GM12892 (cell line): ENCODE measurements at regions not wholly inside any gene's neighbourhood (a gene's known extent, or its start where the extent isn't known, plus 50 kb on each side); places are given as distances from the start of the nearest gene placed in this dataset.
"Not testable (repeated sequence)": the region's sequence is repeated elsewhere in the genome, so short reads cannot be mapped to it uniquely, and the experiment has no call there.

Experiments used
- DNase-seq: peaks from one replicate; pipeline ENCODE4 v3.0.0; 2011; ENCODE audit not compliant: insufficient read length
- FAIRE-seq: peaks from 2 replicates; lab custom pipeline; 2011; peaks lifted over from hg19 to GRCh38; lab: Jason Lieb, UNC
- POLR2A ChIP-seq: IDR thresholded peaks from 2 replicates; pipeline ENCODE4 v1.6.1; 2011; ENCODE audit warnings: low read depth, low read length, control low read depth
- POLR2AphosphoS5 ChIP-seq: IDR thresholded peaks from 2 replicates; pipeline ENCODE4 v1.6.1; 2011; ENCODE audit warnings: low read depth, low read length, control low read depth
- TAF1 ChIP-seq: IDR thresholded peaks from 2 replicates; pipeline ENCODE4 v1.6.1; 2011; ENCODE audit warnings: low read depth, mild to moderate bottlenecking, control low read depth, low read length, borderline replicate concordance

- DNase-seq (no peak), FAIRE-seq (no peak)
- no peak for TF ChIP-seq POLR2A
- no peak for TF ChIP-seq POLR2AphosphoS5
- no peak for TF ChIP-seq TAF1
Measured at GRCh38 chr7:131626643-131627042, 70.2 kb upstream of the PODXL start.

GRCh38 chr7:131625817-131626372 lies 69.5 kb upstream of the PODXL start:
- DNase-seq (no peak), FAIRE-seq (no peak)

GRCh38 chr7:131625345-131625744 lies 68.9 kb upstream of the PODXL start:
- FAIRE-seq, DNase-seq: not testable (repeated sequence)

More at GRCh38 chr7:131625817-131626372, 69.5 kb upstream of the PODXL start:
- TF ChIP-seq POLR2A, result no peak
- TF ChIP-seq TAF1, result no peak
- no peak for TF ChIP-seq POLR2AphosphoS5

GRCh38 chr7:131624536-131624935 lies 68.1 kb upstream of the PODXL start:
- no peak for DNase-seq
- no peak for FAIRE-seq
- TF ChIP-seq TAF1 (no peak), POLR2A (no peak), POLR2AphosphoS5 (no peak)

GRCh38 chr7:131623154-131623553 lies 66.7 kb upstream of the PODXL start:
- no peak for TF ChIP-seq POLR2AphosphoS5
- TF ChIP-seq POLR2A, result no peak
- TF ChIP-seq TAF1, result no peak
- FAIRE-seq, result no peak

DNA sequence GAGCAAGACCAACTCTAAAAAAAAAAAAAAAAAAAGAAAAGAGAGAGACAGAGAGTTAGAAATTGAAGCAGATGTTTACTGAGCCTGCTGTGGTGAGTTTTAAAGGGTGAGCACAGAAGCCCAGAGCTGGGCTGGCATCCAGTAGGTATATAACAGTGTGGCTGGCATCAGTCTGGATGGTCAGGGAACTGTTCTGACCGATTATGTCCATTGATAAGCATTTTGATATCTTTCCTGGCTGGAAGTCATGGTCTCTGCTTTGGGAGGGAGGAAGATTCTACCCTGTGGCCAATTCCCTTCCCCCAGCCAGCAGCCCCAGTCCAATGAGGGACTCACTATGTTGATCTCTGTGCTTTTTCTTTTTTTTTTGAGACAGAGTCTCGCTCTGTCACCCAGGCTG lies 65.2 kb upstream of the PODXL start:
- DNase-seq (no peak), FAIRE-seq (no peak)
- TF ChIP-seq POLR2AphosphoS5 (no peak), POLR2A (no peak), TAF1 (no peak)

More at GRCh38 chr7:131623154-131623553, 66.7 kb upstream of the PODXL start:
- no peak for DNase-seq

DNA sequence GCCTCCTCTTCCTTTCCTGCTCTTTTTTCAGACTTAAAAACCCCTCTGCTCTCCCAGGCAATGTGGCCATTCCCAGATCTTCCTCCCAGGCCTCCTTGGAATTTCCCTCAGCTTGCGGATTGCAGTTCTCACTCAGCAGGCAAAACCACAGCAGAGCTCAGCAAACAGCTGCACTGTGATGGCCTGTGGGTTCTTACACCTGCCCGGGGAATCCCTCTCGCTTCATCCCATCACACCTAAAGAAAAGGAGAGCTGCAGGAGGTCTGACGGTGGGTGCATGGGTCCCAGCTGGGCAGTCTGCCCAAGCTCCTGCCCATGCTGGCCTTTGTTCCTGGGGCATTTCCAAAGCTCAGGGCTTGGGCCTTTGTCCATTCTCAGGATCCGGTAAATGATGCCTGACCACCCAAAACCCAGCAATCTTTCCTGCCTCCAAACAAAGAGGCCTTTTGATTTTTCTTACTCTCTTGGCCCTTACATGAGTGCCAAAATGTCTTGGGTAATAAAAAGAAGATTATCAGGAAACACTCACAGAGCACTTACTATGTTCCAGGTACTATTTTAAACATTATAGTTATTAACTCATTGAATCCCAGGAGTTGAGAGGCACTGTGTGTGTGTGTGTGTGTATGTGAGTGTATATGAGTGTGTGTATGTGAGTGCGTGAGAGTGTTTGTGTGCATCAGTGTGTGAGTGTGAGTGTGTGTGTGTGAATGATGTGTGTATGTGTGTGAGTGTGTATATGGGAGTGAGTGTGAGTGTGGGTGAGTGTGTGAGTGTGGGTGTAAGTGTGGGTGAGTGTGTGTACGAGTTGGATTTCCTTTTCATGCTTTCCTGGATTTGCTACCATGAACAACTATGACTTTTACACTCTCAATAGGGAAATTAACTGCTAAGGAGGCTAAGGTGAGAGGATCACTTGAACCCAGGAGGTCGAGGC lies 64.5 kb upstream of the PODXL start:
- DNase-seq (no peak), FAIRE-seq (no peak)
- no peak for TF ChIP-seq TAF1
- no peak for TF ChIP-seq POLR2A
- TF ChIP-seq POLR2AphosphoS5, result no peak

DNA sequence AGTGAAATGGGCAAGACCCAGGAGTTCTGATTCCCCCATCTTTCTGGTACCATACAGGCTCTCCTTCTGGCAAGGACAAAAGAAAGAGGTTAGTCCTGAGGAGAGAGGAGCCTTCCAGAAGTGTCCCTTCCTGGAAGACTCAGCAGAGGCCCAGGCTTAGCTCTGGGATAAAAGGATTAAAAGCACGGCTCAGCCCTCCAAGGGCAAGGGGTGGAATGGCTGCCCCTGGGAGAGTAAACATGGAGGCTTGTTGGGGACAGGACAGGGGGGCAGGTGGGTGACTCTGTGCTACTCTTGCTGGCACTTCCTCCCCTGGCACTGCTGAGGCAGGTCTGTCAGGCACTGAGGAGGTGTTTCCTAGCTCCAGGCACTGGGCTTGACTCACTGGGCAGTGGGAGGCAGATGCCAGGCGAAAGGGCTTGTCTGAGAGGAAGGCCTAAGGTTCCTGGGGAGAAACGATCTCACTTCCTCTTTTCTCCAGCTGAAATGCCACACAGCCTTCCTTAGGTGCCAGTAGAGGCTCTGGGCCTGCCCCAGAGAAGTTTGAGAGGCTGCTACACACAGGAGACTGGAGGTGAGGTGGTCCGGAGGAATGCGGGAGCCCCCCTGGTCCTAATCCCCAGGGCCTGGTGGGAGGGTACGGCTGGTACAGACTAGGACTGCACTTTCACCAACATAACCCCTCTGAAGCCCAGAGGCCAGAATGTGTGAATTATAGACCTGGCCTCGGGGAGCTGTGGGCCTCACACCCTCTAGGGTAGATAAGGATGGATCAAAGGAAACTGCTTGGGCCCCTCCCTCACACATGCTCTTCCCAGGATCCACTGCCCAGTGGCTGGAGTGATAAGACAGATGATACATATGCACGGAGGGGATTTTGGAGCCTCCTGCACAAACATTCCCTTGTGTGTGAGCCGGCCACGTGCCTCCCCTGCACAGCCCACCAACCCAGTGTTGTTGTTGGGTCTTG lies 63.2 kb upstream of the PODXL start:
- FAIRE-seq, result no peak
- TF ChIP-seq POLR2A, result no peak
- no peak for TF ChIP-seq TAF1
- no peak for TF ChIP-seq POLR2AphosphoS5
- no peak for DNase-seq

GRCh38 chr7:131618391-131618790 lies 62.0 kb upstream of the PODXL start:
- DNase-seq (no peak), FAIRE-seq (no peak)
- TF ChIP-seq POLR2A, result no peak
- TF ChIP-seq TAF1, result no peak
- no peak for TF ChIP-seq POLR2AphosphoS5

DNA sequence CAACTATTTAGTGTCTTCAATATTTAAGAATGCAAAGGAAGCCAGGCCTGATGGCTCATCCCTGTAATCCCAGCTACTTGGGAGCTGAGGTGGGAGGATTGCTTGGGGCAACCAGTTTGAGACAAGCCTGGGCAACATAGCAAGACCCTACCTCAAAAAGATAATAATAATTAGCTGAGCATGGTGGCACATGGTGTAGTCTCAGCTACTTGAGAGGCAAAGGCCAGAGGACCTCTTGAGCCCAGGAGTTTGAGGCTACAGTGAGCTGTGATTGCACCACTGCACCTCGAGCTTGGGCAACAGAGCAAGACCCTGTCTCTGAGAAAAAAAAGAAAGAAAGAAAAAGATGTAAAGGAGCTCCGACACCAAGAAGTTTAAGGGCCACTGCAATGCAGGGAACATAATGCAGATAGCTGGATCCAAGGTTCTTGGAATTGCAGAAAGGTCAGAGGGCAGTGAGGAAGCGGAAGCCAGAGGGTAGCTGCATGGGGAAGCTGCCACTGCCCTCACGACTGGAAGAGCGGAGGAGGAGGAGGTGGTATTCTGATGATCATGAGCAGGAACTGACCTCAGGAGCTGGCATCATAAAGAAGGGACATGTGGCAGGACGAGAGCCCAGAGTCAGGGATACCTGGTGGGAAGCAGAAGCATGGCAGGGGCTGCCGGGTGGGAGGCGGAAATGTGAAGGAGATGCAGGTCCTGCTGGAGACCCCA lies 60.2 kb upstream of the PODXL start:
- TF ChIP-seq POLR2AphosphoS5 (no peak), TAF1 (no peak), POLR2A (no peak)
- no peak for DNase-seq
- no peak for FAIRE-seq

- FAIRE-seq (no peak), DNase-seq (no peak)
- no peak for TF ChIP-seq POLR2A
- TF ChIP-seq TAF1, result no peak
- TF ChIP-seq POLR2AphosphoS5, result no peak
Measured at GRCh38 chr7:131613909-131614308, 57.5 kb upstream of the PODXL start.

DNA sequence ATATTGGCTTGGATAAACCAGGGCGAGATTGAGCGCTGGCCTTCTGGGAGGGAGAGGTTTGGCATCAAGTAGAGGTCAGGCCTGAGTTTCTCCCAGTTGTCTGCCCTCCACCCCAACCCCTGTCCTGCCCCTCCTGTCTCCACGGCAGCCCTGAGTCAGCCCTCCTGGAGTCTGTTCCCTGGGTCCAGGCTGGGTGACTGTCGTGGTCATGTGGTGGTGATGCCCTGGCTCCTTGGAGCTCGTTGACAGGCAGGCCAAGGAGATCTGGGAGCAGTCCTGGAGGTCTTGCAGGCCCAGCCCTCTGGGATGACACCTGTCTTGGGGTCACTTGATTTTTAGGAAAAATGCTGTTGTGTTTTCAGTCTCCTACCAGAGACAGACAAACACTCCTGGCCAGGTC lies 53.6 kb upstream of the PODXL start:
- FAIRE-seq (no peak), DNase-seq (no peak)
- TF ChIP-seq TAF1, result no peak
- TF ChIP-seq POLR2AphosphoS5, result no peak
- no peak for TF ChIP-seq POLR2A

DNA sequence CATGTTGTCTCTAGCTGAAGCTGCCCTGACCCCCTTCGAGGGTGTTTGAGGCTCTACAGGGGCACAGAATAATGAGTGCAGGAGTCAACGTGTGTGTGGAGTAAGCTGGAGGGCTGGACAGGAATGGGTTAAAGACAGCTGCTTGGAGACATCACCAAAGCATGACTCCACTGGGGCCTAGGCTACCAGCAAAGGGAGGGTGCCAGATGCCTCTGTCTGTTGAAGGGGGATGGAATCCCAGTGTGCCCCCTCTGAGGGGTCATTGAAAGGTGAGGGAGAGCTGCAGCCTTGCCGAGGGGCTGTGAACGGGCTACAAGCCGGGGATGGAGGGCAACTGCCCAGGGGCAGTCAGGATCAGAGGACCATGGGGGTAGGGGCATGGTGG lies 51.7 kb upstream of the PODXL start:
- FAIRE-seq (no peak), DNase-seq (no peak)
- TF ChIP-seq POLR2AphosphoS5 (no peak), TAF1 (no peak), POLR2A (no peak)
